ENCODE measurements at regions not wholly inside any gene's neighbourhood (a gene's known extent, or its start where the extent isn't known, plus 50 kb on each side); places are given as distances from the start of the nearest gene placed in this dataset.
A peak's percentile ranks its signal among the peaks of the same experiment; 100 is the strongest.

- Mint-ChIP-seq H3K4me3 (peak overlapping the region; percentile 59), H3K27ac (peak overlapping the region; percentile 79), H3K36me3 (ENCODE audit: low read depth) (no peaks in the 10 kb centered on the region), H3K4me1 (peaks cover 29% of the 10 kb centered on the region), H3K27me3 (ENCODE audit: insufficient read depth) (peaks cover 28% of the 10 kb centered on the region), H3K9me3 (no peaks in the 10 kb centered on the region)
- TF ChIP-seq, protein P1, sequence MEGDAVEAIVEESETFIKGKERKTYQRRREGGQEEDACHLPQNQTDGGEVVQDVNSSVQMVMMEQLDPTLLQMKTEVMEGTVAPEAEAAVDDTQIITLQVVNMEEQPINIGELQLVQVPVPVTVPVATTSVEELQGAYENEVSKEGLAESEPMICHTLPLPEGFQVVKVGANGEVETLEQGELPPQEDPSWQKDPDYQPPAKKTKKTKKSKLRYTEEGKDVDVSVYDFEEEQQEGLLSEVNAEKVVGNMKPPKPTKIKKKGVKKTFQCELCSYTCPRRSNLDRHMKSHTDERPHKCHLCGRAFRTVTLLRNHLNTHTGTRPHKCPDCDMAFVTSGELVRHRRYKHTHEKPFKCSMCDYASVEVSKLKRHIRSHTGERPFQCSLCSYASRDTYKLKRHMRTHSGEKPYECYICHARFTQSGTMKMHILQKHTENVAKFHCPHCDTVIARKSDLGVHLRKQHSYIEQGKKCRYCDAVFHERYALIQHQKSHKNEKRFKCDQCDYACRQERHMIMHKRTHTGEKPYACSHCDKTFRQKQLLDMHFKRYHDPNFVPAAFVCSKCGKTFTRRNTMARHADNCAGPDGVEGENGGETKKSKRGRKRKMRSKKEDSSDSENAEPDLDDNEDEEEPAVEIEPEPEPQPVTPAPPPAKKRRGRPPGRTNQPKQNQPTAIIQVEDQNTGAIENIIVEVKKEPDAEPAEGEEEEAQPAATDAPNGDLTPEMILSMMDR (conservative IDR thresholded peaks at IDR 0.05), result no peak
- WGBS, 2 experiments (ENCODE audit: insufficient coverage in 1 of 2, insufficient read length in 1 of 2), result 47 to 56% methylated on average over 16 to 24 of the region's 24 CpGs
- peak; percentile 65 for DNase-seq
- peaks cover 21% of the 10 kb centered on the region for H3K4me1 ChIP-seq (ENCODE audit: control insufficient read depth, insufficient read depth, low read length)
- no peaks in the 10 kb centered on the region for H3K36me3 ChIP-seq (ENCODE audit: control insufficient read depth, insufficient read depth, low read length)
- H3K9ac ChIP-seq (ENCODE audit: extremely low read depth, low read length, poor library complexity, severe bottlenecking), result no peak overlapping the region
- H3K27ac ChIP-seq (ENCODE audit: low read depth, low read length), result peak overlapping the region; percentile 68
- no peaks in the 10 kb centered on the region for H3K9me3 ChIP-seq (ENCODE audit: control insufficient read depth, low read length)
- H3K4me3 ChIP-seq (ENCODE audit: low read length), result no peak overlapping the region
- H3K27me3 ChIP-seq (ENCODE audit: control insufficient read depth, insufficient read depth, low read length, poor library complexity, severe bottlenecking), result peaks cover 15% of the 10 kb centered on the region
These were observed 152.7 kb upstream of the GSE1 start for GRCh38 chr16:85460252-85461021.

GRCh38 chr16:85461022-85461813 lies 151.9 kb upstream of the GSE1 start:
- H3K4me1 Mint-ChIP-seq, result peaks cover 26% of the 10 kb centered on the region
- no peaks in the 10 kb centered on the region for H3K9me3 ChIP-seq (ENCODE audit: control insufficient read depth, low read length)
- peaks cover 21% of the 10 kb centered on the region for H3K4me1 ChIP-seq (ENCODE audit: control insufficient read depth, insufficient read depth, low read length)
- H3K4me3 ChIP-seq (ENCODE audit: low read length), result peak overlapping the region; percentile 78
- H3K9ac ChIP-seq (ENCODE audit: extremely low read depth, low read length, poor library complexity, severe bottlenecking), result peak overlapping the region; percentile 30
- peak overlapping the region; percentile 79 for H3K27ac Mint-ChIP-seq
- peak overlapping the region; percentile 68 for H3K27ac ChIP-seq (ENCODE audit: low read depth, low read length)
- H3K27me3 Mint-ChIP-seq (ENCODE audit: insufficient read depth), result peaks cover 27% of the 10 kb centered on the region
- WGBS, 2 experiments (ENCODE audit: insufficient coverage in 1 of 2, insufficient read length in 1 of 2), result 29 to 34% methylated on average over 4 to 14 of the region's 14 CpGs
- no peaks in the 10 kb centered on the region for H3K36me3 Mint-ChIP-seq (ENCODE audit: low read depth)
- H3K4me3 Mint-ChIP-seq, result peak overlapping the region; percentile 59
- H3K9me3 Mint-ChIP-seq, result no peaks in the 10 kb centered on the region
- H3K36me3 ChIP-seq (ENCODE audit: control insufficient read depth, insufficient read depth, low read length), result no peaks in the 10 kb centered on the region
- DNase-seq, result peak; percentile 68
- peaks cover 15% of the 10 kb centered on the region for H3K27me3 ChIP-seq (ENCODE audit: control insufficient read depth, insufficient read depth, low read length, poor library complexity, severe bottlenecking)
- TF ChIP-seq, protein P1 (conservative IDR thresholded peaks at IDR 0.05), result no peak

DNA sequence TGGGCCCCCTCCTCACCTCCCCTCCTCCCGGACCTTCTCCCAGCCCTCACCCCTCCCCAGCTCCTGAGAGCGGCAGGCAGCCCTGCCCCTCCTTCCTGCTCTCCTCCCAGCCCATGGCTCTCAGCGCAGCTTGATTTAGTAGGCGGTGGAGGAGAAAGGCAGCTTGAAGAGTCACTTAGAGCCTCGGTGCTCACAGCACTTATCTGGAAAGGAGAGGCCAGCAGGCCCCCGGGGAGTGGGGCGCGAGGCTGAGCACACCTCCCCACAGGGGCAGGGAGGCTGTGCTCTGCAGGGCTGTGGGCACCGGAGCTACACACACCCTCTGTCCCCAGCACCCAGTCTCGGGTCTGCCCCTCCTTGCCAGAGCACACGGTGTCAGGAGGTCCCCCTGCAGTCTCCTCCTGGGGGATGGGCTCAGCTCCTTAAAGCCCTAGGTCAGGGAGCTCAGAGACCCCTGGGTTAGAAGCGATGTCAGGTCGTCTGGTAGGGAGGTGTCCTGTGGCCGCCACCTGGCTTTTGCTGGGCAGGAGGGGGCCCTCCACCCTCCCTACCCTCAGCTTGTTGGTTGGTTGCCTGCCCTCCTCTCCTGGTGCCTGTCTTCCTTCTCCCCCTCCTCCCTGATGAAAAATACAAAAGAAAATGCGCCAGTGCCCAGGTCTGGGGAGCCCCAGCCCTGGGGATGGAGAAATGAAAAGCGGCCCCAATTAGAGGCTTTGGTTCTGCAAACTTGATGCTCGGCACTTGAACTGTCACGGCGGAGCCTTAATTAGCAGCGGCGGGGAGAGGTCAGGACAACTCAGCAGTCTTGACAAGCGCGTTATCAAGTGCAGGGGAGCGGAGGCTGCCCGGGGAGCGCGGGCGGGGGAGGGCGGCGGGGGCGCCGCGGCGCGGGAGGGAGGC lies 151.1 kb upstream of the GSE1 start:
- no peaks in the 10 kb centered on the region for H3K36me3 Mint-ChIP-seq (ENCODE audit: low read depth)
- H3K27ac Mint-ChIP-seq, result peak overlapping the region; percentile 74
- H3K4me3 ChIP-seq (ENCODE audit: low read length), result peak overlapping the region; percentile 78
- peak overlapping the region; percentile 68 for H3K27ac ChIP-seq (ENCODE audit: low read depth, low read length)
- H3K27me3 ChIP-seq (ENCODE audit: control insufficient read depth, insufficient read depth, low read length, poor library complexity, severe bottlenecking), result peaks cover 15% of the 10 kb centered on the region
- H3K4me1 ChIP-seq (ENCODE audit: control insufficient read depth, insufficient read depth, low read length), result peaks cover 21% of the 10 kb centered on the region
- peak overlapping the region; percentile 30 for H3K9ac ChIP-seq (ENCODE audit: extremely low read depth, low read length, poor library complexity, severe bottlenecking)
- DNase-seq, result peak; percentile 93
- H3K4me1 Mint-ChIP-seq, result peaks cover 25% of the 10 kb centered on the region
- H3K27me3 Mint-ChIP-seq (ENCODE audit: insufficient read depth), result peaks cover 27% of the 10 kb centered on the region
- TF ChIP-seq, protein P1 (conservative IDR thresholded peaks at IDR 0.05), result no peak
- no peaks in the 10 kb centered on the region for H3K9me3 Mint-ChIP-seq
- WGBS, 2 experiments (ENCODE audit: insufficient coverage in 1 of 2, insufficient read length in 1 of 2), result 1 to 4% methylated on average over 5 to 35 of the region's 35 CpGs
- H3K9me3 ChIP-seq (ENCODE audit: control insufficient read depth, low read length), result no peaks in the 10 kb centered on the region
- no peaks in the 10 kb centered on the region for H3K36me3 ChIP-seq (ENCODE audit: control insufficient read depth, insufficient read depth, low read length)
- peak overlapping the region; percentile 59 for H3K4me3 Mint-ChIP-seq

All from endodermal cell (in vitro differentiated cells).